SHP77 treated with DMSO at 0.1 percent for 48 hours (cell line): ENCODE measurements at regions not wholly inside any gene's neighbourhood (a gene's known extent, or its start where the extent isn't known, plus 50 kb on each side); places are given as distances from the start of the nearest gene placed in this dataset.
"Not testable (repeated sequence)": the region's sequence is repeated elsewhere in the genome, so short reads cannot be mapped to it uniquely, and the experiment has no call there.

Experiments used
- DNase-seq: peaks from one replicate; lab custom pipeline; 2025; lab: John Stamatoyannopoulos, UW

DNA sequence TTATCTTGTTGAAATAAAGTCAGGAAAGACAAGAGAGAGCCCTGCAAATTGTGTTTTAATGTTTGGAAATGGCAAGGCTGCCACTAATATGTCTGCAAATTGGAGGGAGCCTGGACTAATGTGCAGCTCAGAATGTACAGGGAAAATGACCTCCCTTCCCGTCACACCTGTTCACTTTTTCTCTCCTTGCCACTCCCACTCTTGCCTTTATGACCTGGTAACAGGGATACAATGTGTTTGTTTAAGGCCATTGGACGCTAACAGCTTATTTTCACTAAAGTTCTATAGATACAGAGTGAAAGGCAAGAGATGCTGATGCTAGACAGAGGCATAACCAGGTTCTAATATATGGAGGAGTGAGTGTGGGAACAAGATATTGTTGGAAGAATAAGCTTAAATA lies 203.9 kb downstream of the RAB38 start:
- DNase-seq = no peak

DNA sequence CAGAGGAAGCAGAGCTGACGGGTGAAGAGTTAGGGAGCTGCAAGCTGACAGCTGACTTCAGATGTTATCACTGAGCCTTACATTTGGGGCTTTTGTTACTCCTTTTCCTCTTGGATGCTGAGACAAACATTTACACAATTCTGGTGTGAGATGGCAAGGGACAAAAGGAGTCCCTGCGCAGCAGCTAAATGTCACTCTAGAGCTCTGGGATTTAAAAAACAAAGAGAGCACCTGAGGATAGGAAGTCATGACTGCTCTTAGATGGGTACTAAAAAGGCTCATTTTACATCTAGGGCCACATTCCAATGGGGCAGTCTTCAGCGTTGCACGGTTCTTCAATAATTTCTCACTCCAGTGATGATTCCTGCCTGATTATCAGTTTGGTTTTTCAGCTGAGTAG lies 204.5 kb downstream of the RAB38 start:
- no peak for DNase-seq

DNA sequence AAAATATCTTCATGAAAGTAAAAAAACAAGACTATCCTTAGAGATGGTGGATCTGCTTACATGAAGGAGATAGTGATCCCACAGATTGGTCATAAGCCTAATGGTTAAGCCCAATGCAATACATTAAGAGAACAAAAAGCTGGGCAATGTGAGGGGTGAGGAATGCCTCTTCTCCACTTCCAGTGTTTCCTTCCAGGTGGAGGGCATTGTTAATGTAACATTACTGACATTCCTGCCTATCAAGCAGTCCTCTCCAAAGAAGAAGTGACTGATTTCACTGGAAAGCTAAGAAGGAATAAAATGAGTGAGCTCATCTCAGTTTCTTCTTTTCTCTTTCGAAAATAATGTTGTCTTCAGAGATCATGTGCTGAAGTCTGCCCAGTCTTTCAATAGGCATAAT lies 207.8 kb downstream of the RAB38 start:
- no peak for DNase-seq

DNA sequence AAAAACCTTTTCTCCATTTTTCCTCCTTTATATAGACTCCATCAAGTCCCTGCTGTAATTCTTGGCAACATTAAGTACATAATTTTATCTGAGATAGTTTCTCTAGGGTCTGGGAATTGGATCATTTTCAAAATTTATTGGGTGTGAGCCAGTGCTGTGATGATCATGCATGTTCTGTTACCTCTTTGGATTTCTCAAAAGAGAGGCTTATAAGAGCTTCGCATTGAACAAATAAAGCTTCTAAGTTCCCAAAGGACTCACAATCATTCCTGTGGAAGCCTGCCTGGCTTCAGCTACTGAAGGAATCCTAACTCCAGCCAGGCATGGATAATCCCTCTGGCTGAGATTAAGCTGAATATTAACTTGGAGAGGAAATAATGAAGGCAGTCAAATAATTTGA lies 208.5 kb downstream of the RAB38 start:
- DNase-seq = no peak

DNA sequence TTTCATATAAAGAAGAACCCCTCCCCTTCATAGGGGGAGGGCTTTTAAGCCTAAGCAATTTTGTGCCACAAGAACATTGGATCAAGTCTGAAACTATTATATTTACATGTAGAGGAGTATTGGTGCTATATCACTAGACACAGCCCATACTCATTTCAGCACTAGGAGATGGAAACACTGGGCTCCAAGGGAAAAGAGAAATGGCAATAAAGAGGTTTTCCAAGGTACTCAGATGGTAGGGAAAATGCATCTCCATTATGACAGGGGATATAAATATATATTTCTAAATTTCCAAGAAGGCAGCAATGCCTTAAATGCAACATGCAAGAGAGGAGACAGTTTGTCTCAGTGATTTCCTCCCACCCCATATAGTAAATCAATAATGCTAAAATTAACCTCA lies 209.0 kb downstream of the RAB38 start:
- DNase-seq = no peak

DNA sequence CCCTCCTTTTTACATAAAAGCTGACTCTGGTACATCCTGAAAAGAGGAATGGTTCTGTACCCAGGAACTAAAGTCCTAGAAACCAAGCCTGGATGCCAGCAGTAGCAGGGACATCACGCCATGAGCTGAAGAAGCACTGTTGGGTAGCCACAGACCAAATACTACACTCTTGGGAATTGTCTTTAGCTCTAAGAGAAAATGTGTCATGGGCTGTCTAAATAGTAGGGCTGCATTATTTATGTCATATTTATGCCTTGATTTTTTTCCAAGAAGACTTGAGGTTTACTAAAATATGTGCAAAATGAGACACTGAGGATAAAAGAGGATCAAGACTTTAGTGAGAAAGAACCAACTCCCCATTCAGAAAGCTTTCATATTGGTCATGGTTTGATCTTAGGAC lies 213.6 kb downstream of the RAB38 start:
- no peak for DNase-seq

DNA sequence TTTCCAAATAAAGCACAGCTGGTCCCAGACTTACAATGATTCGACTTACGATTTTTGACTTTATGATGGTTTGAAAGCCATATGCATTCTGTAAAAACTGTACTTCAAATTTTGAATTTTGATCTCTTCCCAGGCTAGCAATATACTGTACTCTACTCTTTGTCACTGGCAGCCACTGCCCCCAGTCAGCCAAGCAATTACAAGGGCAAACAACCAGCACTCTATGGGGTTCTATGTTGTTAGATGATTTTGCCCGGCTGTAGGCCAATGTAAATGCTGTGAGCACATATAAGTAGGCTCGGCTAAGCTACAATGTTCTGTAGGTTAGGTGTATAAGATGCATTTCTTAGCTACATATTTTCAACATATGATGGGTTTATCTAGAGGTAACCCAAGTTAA lies 217.3 kb downstream of the RAB38 start:
- DNase-seq = no peak

DNA sequence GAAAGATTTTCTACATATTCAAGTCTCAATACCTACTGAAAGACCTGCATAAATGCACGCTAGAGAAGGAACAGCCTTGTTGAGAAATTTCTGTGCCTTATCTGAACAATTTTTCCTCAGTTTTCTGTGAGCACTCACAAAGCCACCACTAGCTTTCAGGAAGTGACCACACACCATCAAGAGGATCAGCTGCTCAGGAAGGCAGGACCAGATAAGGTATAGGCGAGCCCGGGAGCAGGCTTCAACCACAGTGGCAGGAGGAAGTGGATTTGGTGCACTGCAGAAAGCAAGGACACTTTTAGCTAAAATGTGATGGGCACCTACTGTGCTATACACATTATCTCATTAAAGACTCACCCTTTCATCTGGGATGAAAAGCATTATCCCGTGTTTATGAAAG lies 220.8 kb downstream of the RAB38 start:
- DNase-seq = no peak

DNA sequence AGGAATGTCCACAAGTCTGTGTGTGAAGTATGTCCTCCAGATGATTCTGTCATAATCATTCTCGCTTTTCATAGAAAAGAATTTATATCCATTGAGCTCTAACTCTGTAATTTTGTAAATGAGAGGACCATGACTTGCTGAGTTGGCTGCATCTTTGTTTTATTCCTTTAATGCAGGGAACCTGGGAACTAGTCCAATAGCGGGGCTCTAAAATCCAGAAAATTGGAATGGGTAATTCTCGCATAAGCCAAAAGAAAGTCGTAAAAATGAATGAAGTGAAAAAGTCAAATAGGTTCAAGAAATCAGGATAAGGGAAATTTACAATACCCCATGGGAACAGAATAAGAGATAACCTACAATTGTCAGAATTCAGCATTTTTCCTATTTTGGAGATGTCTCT lies 232.5 kb downstream of the RAB38 start:
- DNase-seq = no peak

DNA sequence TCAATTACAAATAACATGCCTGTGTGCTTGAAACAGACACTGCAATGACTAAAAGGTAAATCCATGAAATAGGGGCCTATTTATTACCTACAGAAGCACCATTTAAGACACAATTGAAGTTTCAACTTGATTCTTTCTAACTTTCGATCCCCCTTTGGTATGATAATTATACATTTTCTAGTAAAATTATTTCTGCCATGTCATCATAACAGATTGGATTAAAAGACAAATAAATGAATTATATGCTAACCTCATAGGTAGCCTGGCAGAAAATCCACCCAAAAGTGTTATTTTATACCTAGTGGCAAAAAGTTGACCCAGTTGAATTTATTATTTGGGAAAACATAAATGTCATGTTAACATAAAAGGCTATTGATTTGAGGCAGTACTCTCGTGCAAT lies 241.1 kb downstream of the RAB38 start:
- no peak for DNase-seq

DNA sequence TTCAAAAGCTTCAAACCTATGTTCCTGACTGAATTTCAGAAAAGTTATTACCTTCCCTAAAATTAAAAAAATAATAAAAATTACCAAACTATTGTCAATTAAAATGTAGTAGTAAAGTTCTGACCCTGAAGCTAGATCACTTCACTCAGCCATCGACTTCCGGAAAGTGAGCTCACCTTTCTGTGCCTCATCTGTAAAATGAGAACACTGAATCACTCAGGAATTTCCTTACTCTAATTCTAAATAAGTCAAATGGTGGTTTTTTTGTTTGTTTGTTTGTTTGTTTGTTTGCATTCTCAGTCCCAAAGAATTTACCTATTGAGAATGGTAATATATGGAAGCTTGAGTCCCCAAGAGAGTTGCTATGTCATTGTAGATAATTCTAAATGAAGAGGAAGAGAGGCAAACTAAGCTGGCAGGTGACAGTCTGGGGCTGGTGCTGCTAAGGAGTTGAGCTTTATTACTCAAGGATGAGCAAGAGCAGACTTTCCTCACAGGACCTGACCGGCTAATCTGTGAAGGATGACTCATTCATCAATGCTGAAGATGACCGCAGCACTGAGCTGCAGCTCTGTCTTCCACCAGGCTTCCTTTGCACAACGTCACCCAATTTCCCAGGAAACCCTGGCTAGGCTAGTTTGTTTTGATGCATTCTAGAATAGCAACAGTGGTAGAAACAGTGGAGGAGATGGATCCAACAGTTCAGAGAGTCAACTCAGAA lies 248.8 kb downstream of the RAB38 start:
- DNase-seq = no peak

DNA sequence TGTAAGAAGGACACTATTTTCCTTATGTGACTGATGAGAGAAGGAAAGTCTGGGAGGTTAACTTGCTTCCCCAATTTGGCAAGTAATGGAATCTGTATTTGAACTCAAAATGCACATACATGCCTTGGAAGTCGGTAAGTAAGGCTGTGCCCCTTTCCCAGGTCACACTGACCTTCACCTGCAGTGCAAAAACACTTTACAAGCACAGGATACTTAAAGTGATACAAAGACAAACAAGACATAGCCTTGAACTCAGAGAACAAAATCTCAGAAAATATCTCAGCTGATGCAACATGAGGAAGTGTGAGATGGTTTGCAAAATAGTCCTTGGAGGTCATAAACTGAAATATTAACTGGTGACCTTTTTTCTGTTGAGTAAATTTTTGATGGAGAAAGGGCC lies 251.1 kb downstream of the RAB38 start:
- no peak for DNase-seq

DNA sequence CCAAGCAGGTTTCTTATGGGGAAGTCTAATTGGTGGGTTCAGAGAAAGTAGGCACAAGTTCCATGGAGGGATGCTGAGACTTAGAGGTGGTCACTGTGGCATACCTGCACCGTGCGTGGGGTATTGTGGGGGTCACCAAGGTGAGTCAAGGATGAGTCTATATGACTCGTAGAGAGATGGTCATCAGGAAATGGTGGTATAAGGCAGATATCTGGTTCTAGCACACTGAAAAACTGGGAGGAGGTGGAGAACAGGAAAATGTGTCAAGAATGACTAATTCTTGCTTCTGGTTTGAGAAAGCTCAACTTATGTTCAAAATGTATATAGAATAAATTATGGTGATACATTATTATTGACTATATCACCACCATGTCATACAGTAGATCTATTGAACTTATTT lies 258.1 kb downstream of the RAB38 start:
- DNase-seq = no peak

DNA sequence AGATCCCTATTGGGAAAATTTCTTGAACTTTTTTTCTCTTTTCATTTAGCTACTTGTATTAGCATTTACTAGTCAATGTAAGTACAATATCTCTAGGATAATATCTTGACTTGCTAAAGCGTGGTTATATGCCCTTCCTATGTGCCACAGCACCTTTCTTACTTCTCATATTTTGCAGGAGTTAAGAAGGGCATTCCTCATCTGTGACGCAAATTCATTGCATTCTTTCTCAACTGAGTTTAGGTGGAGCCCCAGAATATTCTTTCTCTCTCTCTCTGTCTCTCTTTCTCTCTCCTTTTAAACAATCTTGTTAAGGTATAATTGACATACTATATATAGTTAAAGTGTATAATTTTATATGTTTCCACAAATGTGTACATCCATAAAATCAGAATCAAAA lies 266.1 kb downstream of the RAB38 start:
- no peak for DNase-seq

DNA sequence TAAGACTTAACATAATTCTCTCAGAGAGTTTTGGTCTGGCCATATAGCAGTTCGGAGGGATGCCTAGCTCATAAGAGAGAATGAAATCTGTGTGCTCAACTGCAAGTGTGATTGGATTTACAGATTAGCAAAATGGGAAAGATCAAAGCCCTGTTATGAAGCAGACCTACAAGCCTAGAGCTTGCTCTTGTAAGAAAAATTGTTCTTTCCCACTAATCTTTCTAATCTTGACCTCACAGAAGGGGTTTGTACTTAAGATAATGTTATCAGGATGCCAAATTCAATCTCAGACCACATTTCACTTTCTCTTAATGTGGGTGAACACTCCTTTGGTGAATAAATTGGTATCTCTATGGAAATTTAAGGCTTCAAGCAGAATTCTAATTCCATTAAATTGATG lies 267.2 kb downstream of the RAB38 start:
- no peak for DNase-seq

DNA sequence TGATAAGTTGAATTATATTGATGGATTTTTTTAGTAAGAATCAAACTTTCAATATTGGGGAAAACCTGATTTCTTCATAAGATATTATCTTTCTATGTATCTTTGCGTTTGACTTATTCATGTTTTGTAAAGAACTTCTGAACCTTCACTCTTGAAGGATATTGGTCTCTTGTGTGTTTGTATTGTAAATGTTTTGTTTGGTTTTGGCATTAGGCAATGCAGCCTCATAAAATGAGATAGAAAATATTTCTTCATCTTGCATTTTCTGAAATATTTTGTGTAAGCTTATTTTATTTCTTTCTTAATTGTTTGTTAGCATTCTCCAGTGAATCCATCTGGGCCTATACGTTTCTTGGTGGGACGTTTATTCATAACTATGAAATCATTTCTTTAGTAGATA lies 271.9 kb downstream of the RAB38 start:
- no peak for DNase-seq

DNA sequence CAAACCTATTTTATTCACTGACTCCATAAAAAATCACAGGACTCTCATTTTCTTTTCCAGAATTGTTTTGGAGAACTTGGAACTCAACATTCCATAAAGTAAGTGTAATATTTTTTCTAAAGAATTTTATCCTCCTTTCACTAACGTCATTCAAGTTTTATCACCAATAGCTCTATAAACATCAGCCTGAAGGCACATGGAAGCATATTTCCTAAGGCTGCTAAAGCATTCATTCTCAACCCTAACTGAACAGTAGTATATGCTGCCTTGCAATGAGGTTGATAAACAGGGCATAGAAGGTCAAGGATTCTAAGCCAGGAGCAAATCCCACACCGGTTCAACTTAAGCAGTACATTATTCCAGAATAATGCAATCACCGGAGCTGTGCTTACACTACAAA lies 273.9 kb downstream of the RAB38 start:
- no peak for DNase-seq

DNA sequence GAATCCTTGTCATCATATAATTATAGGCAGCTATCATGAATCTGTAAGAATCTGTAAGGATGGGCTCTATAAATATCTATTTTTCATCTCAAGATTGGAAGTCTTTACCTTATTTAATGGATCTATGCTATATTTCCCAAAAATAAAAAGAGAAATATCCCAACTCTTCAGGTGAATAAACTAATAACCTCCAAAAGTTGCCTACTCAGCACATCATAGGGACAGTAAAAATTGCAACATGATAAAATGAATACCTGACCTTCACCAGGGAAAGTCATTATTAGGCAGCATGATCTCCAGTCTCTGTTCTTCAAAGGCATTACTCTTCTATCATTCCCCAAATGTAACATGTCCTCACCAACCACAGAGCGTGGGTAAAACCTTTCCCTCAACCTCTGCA lies 277.3 kb downstream of the RAB38 start:
- DNase-seq = no peak

DNA sequence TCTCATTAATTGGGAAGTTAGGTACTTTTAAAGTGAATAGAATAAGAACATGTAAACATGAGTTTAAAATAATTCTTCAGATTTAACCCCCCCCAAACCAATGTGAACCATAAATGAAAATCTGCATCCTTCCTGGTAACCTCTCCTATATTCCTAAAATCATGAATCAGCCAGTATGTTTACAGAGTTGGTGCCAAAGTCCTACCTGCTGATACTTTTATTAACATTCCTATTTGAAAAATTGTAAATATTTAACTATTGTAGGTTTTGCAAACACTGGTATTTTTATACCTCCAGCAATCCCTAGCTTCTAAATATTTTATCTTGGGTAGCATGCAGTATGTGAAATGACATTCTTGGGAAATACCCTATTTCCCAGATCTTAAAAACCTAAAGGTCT lies 278.2 kb downstream of the RAB38 start:
- no peak for DNase-seq

DNA sequence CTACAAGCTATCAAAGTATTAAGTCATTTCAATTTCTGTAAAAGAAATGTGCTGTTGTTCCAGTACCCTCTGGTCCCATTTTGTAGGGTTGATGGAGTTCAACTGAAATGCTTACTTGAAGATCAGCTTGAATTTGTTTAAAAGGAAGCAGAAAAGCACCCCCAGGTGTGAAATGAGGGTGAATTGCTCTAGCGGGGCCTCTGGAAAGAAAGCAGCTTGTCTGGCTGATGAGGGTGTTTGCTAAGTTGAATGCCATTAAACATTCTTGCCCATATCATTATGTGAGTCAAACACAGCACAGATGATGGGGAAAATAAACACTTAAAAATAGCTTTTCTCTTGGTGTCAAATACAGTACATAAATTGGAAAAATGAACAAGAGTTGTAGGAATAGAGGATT lies 280.3 kb downstream of the RAB38 start:
- no peak for DNase-seq

DNA sequence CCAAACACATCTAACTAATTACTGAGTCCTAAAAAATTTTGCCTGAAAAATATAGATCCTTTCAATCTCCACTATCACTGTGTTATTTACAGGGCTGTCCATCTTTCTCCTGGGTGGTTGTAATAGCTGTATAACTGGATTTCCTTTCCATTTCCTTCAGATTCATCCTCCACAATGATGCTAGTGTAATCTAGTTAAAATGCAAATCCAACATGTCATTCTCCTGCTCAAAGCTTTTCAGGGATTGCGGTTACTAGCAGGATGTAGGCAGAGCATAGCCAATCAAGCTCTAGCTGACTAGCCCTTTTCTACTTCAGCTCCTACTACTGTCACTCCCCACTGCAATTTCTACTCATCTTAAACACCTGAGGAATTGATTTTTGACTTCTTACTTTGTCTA lies 283.0 kb downstream of the RAB38 start:
- DNase-seq = no peak

DNA sequence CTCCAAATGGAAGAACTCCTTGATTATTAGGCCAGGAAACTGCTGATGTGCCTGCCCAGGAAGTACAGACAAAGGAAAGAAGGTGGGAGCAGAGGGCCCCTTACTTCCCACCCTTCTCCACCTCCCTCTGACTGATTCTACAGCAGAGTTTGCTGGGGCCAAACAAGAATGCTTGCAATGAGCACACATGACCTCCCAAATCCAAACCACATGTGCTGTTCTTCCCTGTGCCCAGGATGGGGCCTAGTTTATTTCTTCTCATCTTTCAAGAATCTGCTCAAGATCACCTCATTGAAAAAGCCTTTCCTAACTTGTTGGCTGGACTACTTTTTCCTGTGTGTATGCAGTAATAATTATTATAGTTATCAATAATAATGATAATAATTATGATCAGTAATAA lies 286.1 kb downstream of the RAB38 start:
- no peak for DNase-seq

DNA sequence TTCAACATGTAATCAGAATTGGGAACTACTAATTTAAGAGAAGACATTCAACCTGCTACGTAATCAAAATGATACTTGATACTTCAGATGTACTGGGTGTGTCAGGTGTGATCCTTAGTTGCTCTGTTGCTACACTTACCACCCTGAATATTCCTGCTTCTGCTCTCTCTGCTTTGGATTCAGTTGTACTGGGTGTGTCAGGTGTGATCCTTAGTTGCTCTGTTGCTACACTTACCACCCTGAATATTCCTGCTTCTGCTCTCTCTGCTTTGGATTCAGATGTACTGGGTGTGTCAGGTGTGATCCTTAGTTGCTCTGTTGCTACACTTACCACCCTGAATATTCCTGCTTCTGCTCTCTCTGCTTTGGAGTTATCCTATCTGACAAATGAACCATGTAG lies 290.2 kb downstream of the RAB38 start:
- not testable (repeated sequence) for DNase-seq

DNA sequence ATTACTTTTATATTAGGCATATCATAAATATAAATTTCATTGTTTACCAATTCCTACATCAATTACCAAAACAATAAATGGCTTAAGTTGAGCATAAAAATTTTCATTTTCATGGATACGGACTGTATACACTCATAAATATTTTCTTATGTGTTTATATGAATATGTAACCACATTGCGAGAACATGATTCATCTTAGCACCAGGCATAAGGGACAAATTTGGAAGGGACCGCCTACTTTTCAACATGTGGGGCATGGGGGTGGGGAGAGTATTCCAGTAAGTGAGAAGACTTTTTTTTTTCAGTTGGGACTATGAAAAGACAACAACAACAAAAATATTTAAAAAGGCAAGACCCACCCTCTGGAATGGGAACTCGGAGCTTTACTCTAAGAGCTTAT lies 296.1 kb downstream of the RAB38 start:
- DNase-seq = no peak

DNA sequence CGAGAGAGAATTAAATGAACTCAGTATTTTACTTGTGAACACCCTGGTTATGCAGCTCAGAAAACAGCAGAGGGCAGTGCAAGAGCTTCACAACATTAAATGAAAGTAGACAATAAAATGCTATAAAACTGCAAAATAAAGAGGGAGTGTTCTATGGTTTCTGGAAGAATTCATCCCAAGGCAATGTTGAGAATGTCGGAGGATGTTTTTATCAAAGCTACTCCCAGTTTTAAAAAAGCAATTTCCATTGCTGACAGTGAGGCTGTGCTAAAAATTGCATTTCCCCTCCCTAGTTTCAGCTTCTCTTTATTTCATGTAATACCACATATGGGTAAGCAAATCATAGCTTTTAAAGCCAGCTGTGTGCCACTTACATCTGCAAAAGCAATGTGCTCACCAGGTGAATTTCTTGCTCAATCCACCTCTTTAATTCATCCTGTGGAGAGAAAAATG lies 296.8 kb downstream of the RAB38 start:
- DNase-seq = no peak
